Skeletal muscle cell (primary cell): ENCODE measurements at regions not wholly inside any gene's neighbourhood (a gene's known extent, or its start where the extent isn't known, plus 50 kb on each side); places are given as distances from the start of the nearest gene placed in this dataset.
"Not testable (repeated sequence)": the region's sequence is repeated elsewhere in the genome, so short reads cannot be mapped to it uniquely, and the experiment has no call there.

Experiments
- DNase-seq: peaks from one replicate; pipeline ENCODE4 v3.0.0-alpha.2; 2010; ENCODE audit warnings: low read depth
- H3K4me3 ChIP-seq: 2 replicates; pipeline ENCODE4 v1.5.1; 2011; ENCODE audit warnings: low read depth, mild to moderate bottlenecking, control low read depth, low read length, moderate library complexity

GRCh38 chr16:15206439-15206838 is 112.4 kb upstream of the RRN3 start:
- not testable (repeated sequence) for DNase-seq, H3K4me3 ChIP-seq

GRCh38 chr16:15205939-15206338 is 111.9 kb upstream of the RRN3 start:
- not testable (repeated sequence) for DNase-seq, H3K4me3 ChIP-seq

GRCh38 chr16:15204571-15204970 is 110.5 kb upstream of the RRN3 start:
- H3K4me3 ChIP-seq, DNase-seq: not testable (repeated sequence)

GRCh38 chr16:15192813-15193212 is 98.7 kb upstream of the RRN3 start:
- not testable (repeated sequence) for DNase-seq, H3K4me3 ChIP-seq

GRCh38 chr16:15192197-15192596 is 98.1 kb upstream of the RRN3 start:
- not testable (repeated sequence) for DNase-seq, H3K4me3 ChIP-seq

- not testable (repeated sequence) for H3K4me3 ChIP-seq, DNase-seq
Measured at GRCh38 chr16:15189478-15189877, 95.4 kb upstream of the RRN3 start.
